Neural crest cell (in vitro differentiated cells): ENCODE measurements at regions not wholly inside any gene's neighbourhood (a gene's known extent, or its start where the extent isn't known, plus 50 kb on each side); places are given as distances from the start of the nearest gene placed in this dataset.

Experiments
- DNase-seq: peaks from one replicate; pipeline ENCODE4 v3.0.0; 2021; ENCODE audit warnings: low read depth, mixed read lengths, low spot score
- H3K27ac Mint-ChIP-seq: one replicate; pipeline ENCODE4 v1.8.0; 2021; ENCODE audit warnings: mild to moderate bottlenecking, mixed read lengths; ENCODE audit not compliant: unreplicated experiment
- H3K27me3 Mint-ChIP-seq: 2 replicates; pipeline ENCODE4 v1.8.0; 2021; ENCODE audit warnings: low read depth, mild to moderate bottlenecking, mixed read lengths
- H3K36me3 Mint-ChIP-seq: 2 replicates; pipeline ENCODE4 v1.8.0; 2021; ENCODE audit warnings: low read depth, mild to moderate bottlenecking, mixed read lengths
- H3K4me1 Mint-ChIP-seq: 2 replicates; pipeline ENCODE4 v1.8.0; 2021; ENCODE audit warnings: mixed read lengths
- H3K4me3 Mint-ChIP-seq: one replicate; pipeline ENCODE4 v1.8.0; 2021; ENCODE audit warnings: mild to moderate bottlenecking, mixed read lengths
- H3K9me3 Mint-ChIP-seq: 2 replicates; pipeline ENCODE4 v1.8.0; 2021; ENCODE audit warnings: mixed read lengths
- CTCF ChIP-seq: fragments of 200-600 bp; sonication (generic); conservative IDR thresholded peaks from 2 replicates; pipeline ENCODE4 v1.5.0; 2021; ENCODE audit warnings: antibody characterized with exemption, mild to moderate bottlenecking

GRCh38 chr3:103889675-103890074, 1454.9 kb downstream of the ZPLD1 start:
- TF ChIP-seq CTCF, result no peak
- no peaks in the 10 kb centered on the region for H3K4me1 Mint-ChIP-seq
- no peak for DNase-seq
- H3K27me3 Mint-ChIP-seq, result no peaks in the 10 kb centered on the region
- H3K4me3 Mint-ChIP-seq, result no peak overlapping the region
- H3K27ac Mint-ChIP-seq, result no peak overlapping the region
- H3K36me3 Mint-ChIP-seq, result no peaks in the 10 kb centered on the region
- no peaks in the 10 kb centered on the region for H3K9me3 Mint-ChIP-seq

GRCh38 chr3:103894162-103894822, 1459.5 kb downstream of the ZPLD1 start:
- H3K27ac Mint-ChIP-seq, result no peak overlapping the region
- no peak overlapping the region for H3K4me3 Mint-ChIP-seq
- no peaks in the 10 kb centered on the region for H3K27me3 Mint-ChIP-seq
- no peak for TF ChIP-seq CTCF
- H3K4me1 Mint-ChIP-seq, result no peaks in the 10 kb centered on the region
- no peaks in the 10 kb centered on the region for H3K9me3 Mint-ChIP-seq
- no peak for DNase-seq
- no peaks in the 10 kb centered on the region for H3K36me3 Mint-ChIP-seq

DNA sequence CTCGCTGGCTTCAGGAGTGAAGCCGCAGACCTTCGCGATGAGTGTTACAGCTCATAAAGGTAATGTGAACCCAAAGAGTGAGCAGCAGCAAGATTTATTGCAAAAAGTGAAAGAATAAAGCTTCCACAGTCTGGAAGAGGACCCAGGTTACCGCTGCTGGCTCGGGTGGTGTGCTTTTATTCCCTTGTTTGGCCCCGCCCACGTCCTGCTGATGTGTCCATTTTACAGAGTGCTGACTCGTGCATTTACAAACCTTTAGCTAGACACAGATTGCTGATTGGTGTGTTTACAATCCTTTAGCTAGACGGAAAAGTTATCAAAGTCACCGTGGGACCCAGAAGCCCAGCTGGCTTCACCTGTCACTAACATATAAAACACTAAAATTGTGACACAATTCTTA, 1464.5 kb downstream of the ZPLD1 start:
- Mint-ChIP-seq H3K4me1 (no peaks in the 10 kb centered on the region), H3K4me3 (no peak overlapping the region), H3K9me3 (no peaks in the 10 kb centered on the region), H3K36me3 (no peaks in the 10 kb centered on the region), H3K27me3 (no peaks in the 10 kb centered on the region), H3K27ac (no peak overlapping the region)
- DNase-seq, result no peak
- no peak for TF ChIP-seq CTCF

GRCh38 chr3:103904991-103905390, 1461.7 kb upstream of the ALCAM start:
- H3K36me3 Mint-ChIP-seq, result no peaks in the 10 kb centered on the region
- H3K27me3 Mint-ChIP-seq, result no peaks in the 10 kb centered on the region
- H3K27ac Mint-ChIP-seq, result no peak overlapping the region
- peaks cover 4% of the 10 kb centered on the region for H3K4me1 Mint-ChIP-seq
- DNase-seq, result no peak
- H3K4me3 Mint-ChIP-seq, result no peak overlapping the region
- H3K9me3 Mint-ChIP-seq, result no peaks in the 10 kb centered on the region
- no peak for TF ChIP-seq CTCF

- no peak overlapping the region for H3K27ac Mint-ChIP-seq
- peaks cover 11% of the 10 kb centered on the region for H3K4me1 Mint-ChIP-seq
Measured at GRCh38 chr3:103906304-103906703, 1460.4 kb upstream of the ALCAM start.

More at GRCh38 chr3:103906304-103906703, 1460.4 kb upstream of the ALCAM start:
- TF ChIP-seq CTCF, result no peak
- Mint-ChIP-seq H3K36me3 (no peaks in the 10 kb centered on the region), H3K27me3 (no peaks in the 10 kb centered on the region), H3K9me3 (no peaks in the 10 kb centered on the region), H3K4me3 (no peak overlapping the region)
- no peak for DNase-seq
